ENCODE measurements at regions not wholly inside any gene's neighbourhood (a gene's known extent, or its start where the extent isn't known, plus 50 kb on each side); places are given as distances from the start of the nearest gene placed in this dataset.

GRCh38 chr10:27436710-27437109 is 67.4 kb upstream of the RAB18 start:
- Histone ChIP-seq H3K4me3 (replicated peaks in 1 of 3; ENCODE audit: insufficient read depth in 1 of 3, low read depth in 1 of 3, low read length in 3 of 3) (no peak overlapping the region), H3K36me3 (ENCODE audit: control insufficient read depth in 2 of 2, extremely low read depth in 1 of 2, insufficient read depth in 2 of 2, low read length in 2 of 2) (no peaks in the 10 kb centered on the region), H3K4me1 (ENCODE audit: control insufficient read depth, extremely low read depth, insufficient read depth, low read length) (no peaks in the 10 kb centered on the region), H3K27me3 (ENCODE audit: control insufficient read depth in 2 of 2, insufficient read depth in 2 of 2, low read length in 2 of 2) (peaks cover 2 to 10% of the 10 kb centered on the region in 2 experiments), H3K79me2 (ENCODE audit: control insufficient read depth, insufficient read depth, low read length) (no peaks in the 10 kb centered on the region), H3K4me2 (ENCODE audit: insufficient read depth, low read length) (no peak overlapping the region), H3K27ac (ENCODE audit: insufficient read depth, low read depth, low read length) (no peak overlapping the region), H4K20me1 (replicated peaks; ENCODE audit: control insufficient read depth, extremely low read depth, insufficient read depth, low read length) (no peaks in the 10 kb centered on the region), H3K9me1 (replicated peaks; ENCODE audit: control insufficient read depth, extremely low read depth, insufficient read depth, low read length) (no peaks in the 10 kb centered on the region), H3K9ac (replicated peaks; ENCODE audit: extremely low read depth, insufficient read depth, low read length) (no peak overlapping the region), H2AFZ (ENCODE audit: low read depth, low read length) (no peak overlapping the region), H3K9me3 (replicated peaks; ENCODE audit: control insufficient read depth, insufficient read depth, low read length) (no peaks in the 10 kb centered on the region)
- TF ChIP-seq POLR2AphosphoS5 (IDR thresholded peaks at IDR 0.05; ENCODE audit: insufficient read depth, low read depth, low read length) (no peak), POLR2A (IDR thresholded peaks at IDR 0.05; ENCODE audit: low read depth, low read length) (no peak), MAX (IDR thresholded peaks at IDR 0.05; ENCODE audit: insufficient read depth, insufficient read length) (no peak), FOS (IDR thresholded peaks at IDR 0.05; ENCODE audit: borderline replicate concordance, insufficient read depth, low read length) (no peak), CTCF (IDR thresholded peaks at IDR 0.05; ENCODE audit: extremely low read depth in 1 of 2, insufficient read depth in 1 of 2, low read depth in 1 of 2, low read length in 2 of 2) (no peak), EZH2 (IDR thresholded peaks at IDR 0.05; ENCODE audit: borderline replicate concordance, low read depth, low read length, severe bottlenecking) (no peak), GATA2 (IDR thresholded peaks at IDR 0.05; ENCODE audit: insufficient read depth, insufficient read length, low read depth, low read length) (no peak), MYC (IDR thresholded peaks at IDR 0.05; ENCODE audit: low read depth, low read length) (no peak), JUN (IDR thresholded peaks at IDR 0.05; ENCODE audit: borderline replicate concordance, insufficient read depth, insufficient read length, low read depth) (no peak)
- dilution Hi-C loops (cut with MboI; ENCODE audit: extremely low pct_ligation_motif_present, low sequenced_read_pairs), result no loop called here
- ChIA-PET CTCF (no interaction called here), POLR2A (no interaction called here)
- FAIRE-seq (no peak), DNase-seq (ENCODE audit: low read depth, low spot score) (no peak)
- intact Hi-C loops (cut with micrococcal nuclease), result no loop called here
- BruUV-seq (replicated peaks), result no TSS peak
